ENCODE measurements at regions not wholly inside any gene's neighbourhood (a gene's known extent, or its start where the extent isn't known, plus 50 kb on each side); places are given as distances from the start of the nearest gene placed in this dataset.

DNA sequence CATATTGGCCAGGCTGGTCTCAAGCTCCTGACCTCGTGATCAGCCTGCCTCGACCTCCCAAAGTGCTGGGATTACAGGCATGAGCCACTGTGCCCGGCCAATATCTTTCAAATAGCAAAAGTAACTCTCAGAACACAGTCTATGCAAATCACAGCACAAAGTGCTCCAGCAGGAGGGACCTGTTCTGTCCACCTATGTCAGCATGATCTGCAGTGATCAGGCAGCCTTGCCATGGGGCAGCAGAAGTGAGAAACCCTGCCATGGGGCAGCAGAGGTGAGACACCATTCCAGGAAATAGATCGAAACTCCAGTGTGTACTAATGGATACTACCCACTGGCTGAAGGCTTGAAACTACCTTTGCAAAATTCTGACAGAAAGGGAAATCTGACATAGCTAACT lies 78.5 kb upstream of the EIF5 start:
- no peak for DNase-seq (ENCODE audit: low spot score)
- Mint-ChIP-seq H3K4me3 (no peak overlapping the region), H3K4me1 (no peaks in the 10 kb centered on the region), H3K9me3 (peaks cover 2% of the 10 kb centered on the region), H3K27ac (no peak overlapping the region), H3K36me3 (no peaks in the 10 kb centered on the region), H3K27me3 (ENCODE audit: insufficient read depth, low read depth) (no peaks in the 10 kb centered on the region)
- H3K4me3 ChIP-seq, result no peak overlapping the region
- H3K9me3 ChIP-seq (ENCODE audit: low read depth), result no peaks in the 10 kb centered on the region
- H3K27me3 ChIP-seq, result no peaks in the 10 kb centered on the region
- TF ChIP-seq EZH2phosphoT487 (IDR thresholded peaks at IDR 0.05) (no peak), CTCF (IDR thresholded peaks at IDR 0.05) (no peak), EZH2 (IDR thresholded peaks at IDR 0.05) (no peak)
- no peaks in the 10 kb centered on the region for H3F3A ChIP-seq (ENCODE audit: low read depth)
- no peak overlapping the region for H2AFZ ChIP-seq (replicated peaks)
- H3K4me2 ChIP-seq, result no peak overlapping the region
- no peaks in the 10 kb centered on the region for H4K20me1 ChIP-seq (ENCODE audit: low read depth)
- no peak overlapping the region for H3K27ac ChIP-seq
- no peak overlapping the region for H3K9ac ChIP-seq
- no peaks in the 10 kb centered on the region for H3K36me3 ChIP-seq
- H3K4me1 ChIP-seq, result no peaks in the 10 kb centered on the region
- no peaks in the 10 kb centered on the region for H3K79me2 ChIP-seq (ENCODE audit: low read depth)

DNA sequence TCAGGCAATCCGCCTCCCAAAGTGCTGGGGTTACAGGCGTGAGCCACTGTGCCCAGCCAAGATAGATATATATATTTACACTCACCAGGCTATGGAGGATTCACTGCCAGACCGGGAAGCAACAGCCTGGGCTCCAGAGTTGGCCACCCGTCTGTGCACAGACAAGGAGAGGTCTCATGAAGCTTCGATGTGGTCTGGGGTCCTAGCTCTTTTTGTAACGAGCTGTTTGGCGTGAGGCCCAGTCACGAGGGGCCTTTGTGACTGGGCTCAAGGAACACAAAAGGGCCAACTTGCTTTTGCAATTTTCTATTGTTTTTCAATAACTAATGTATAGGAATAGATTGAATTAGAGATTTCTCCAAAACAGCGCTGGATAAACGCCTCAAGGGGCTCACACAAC lies 77.6 kb upstream of the EIF5 start:
- Histone ChIP-seq H3F3A (ENCODE audit: low read depth) (no peaks in the 10 kb centered on the region), H3K4me3 (no peak overlapping the region), H3K27ac (no peak overlapping the region), H3K9me3 (ENCODE audit: low read depth) (no peaks in the 10 kb centered on the region), H3K27me3 (no peaks in the 10 kb centered on the region), H3K36me3 (no peaks in the 10 kb centered on the region), H4K20me1 (ENCODE audit: low read depth) (no peaks in the 10 kb centered on the region), H3K4me1 (no peaks in the 10 kb centered on the region), H3K79me2 (ENCODE audit: low read depth) (no peaks in the 10 kb centered on the region), H3K9ac (no peak overlapping the region), H2AFZ (replicated peaks) (no peak overlapping the region), H3K4me2 (no peak overlapping the region)
- Mint-ChIP-seq H3K4me1 (no peaks in the 10 kb centered on the region), H3K4me3 (no peak overlapping the region), H3K27me3 (ENCODE audit: insufficient read depth, low read depth) (no peaks in the 10 kb centered on the region), H3K9me3 (peaks cover 2% of the 10 kb centered on the region), H3K36me3 (no peaks in the 10 kb centered on the region), H3K27ac (no peak overlapping the region)
- no peak for TF ChIP-seq EZH2phosphoT487 (IDR thresholded peaks at IDR 0.05)
- no peak for TF ChIP-seq EZH2 (IDR thresholded peaks at IDR 0.05)
- TF ChIP-seq CTCF (IDR thresholded peaks at IDR 0.05), result no peak
- no peak for DNase-seq (ENCODE audit: low spot score)

GRCh38 chr14:103257211-103257962 lies 76.7 kb upstream of the EIF5 start:
- Histone ChIP-seq H4K20me1 (ENCODE audit: low read depth) (no peaks in the 10 kb centered on the region), H3K36me3 (no peaks in the 10 kb centered on the region), H3K79me2 (ENCODE audit: low read depth) (no peaks in the 10 kb centered on the region), H3F3A (ENCODE audit: low read depth) (no peaks in the 10 kb centered on the region), H3K9me3 (ENCODE audit: low read depth) (no peaks in the 10 kb centered on the region), H3K4me2 (no peak overlapping the region), H3K4me1 (no peaks in the 10 kb centered on the region), H2AFZ (replicated peaks) (no peak overlapping the region), H3K27ac (no peak overlapping the region), H3K9ac (no peak overlapping the region), H3K27me3 (no peaks in the 10 kb centered on the region), H3K4me3 (no peak overlapping the region)
- H3K4me1 Mint-ChIP-seq, result no peaks in the 10 kb centered on the region
- no peak overlapping the region for H3K4me3 Mint-ChIP-seq
- H3K36me3 Mint-ChIP-seq, result no peaks in the 10 kb centered on the region
- H3K27me3 Mint-ChIP-seq (ENCODE audit: insufficient read depth, low read depth), result no peaks in the 10 kb centered on the region
- no peak for DNase-seq (ENCODE audit: low spot score)
- H3K27ac Mint-ChIP-seq, result no peak overlapping the region
- TF ChIP-seq EZH2 (IDR thresholded peaks at IDR 0.05) (no peak), EZH2phosphoT487 (IDR thresholded peaks at IDR 0.05) (no peak), CTCF (IDR thresholded peaks at IDR 0.05) (no peak)
- H3K9me3 Mint-ChIP-seq, result no peaks in the 10 kb centered on the region
